ENCODE measurements at regions not wholly inside any gene's neighbourhood (a gene's known extent, or its start where the extent isn't known, plus 50 kb on each side); places are given as distances from the start of the nearest gene placed in this dataset.

DNA sequence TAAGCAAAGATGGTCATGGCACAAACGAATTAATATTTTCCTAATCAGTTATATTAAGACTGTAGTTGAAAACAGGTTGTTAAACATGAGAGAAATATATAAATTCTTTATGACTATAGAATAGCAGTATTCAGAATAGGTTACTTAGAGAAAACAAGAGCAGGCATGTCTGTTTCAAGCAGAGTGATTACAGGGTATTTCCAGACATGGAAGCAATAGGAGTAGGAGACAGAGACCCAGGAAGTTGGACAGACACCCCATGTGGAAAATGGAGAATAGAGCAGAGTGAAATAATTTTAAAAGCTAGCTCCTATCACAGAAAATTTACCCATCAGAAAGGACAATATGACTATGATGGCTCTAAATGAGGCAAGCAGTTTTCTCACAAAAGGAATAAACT is 111.5 kb downstream of the IZUMO3 start:
- TF ChIP-seq SMC3 (conservative IDR thresholded peaks at IDR 0.05; ENCODE audit: poor library complexity) (no peak), EZH2 (IDR thresholded peaks at IDR 0.05; ENCODE audit: borderline replicate concordance, insufficient read depth, low read length, poor library complexity, severe bottlenecking) (no peak)
